Vagina (tissue), 2 donors: ENCODE measurements at regions not wholly inside any gene's neighbourhood (a gene's known extent, or its start where the extent isn't known, plus 50 kb on each side); places are given as distances from the start of the nearest gene placed in this dataset.

ENCODE experiments used
- POLR2A ChIP-seq, 2 donors: fragments of 450-650 bp; IDR thresholded peaks; one replicate each; pipeline ENCODE4 v1.6.1; 2017; ENCODE audit warnings: antibody characterized with exemption in 2 of 2, mild to moderate bottlenecking in 2 of 2, moderate library complexity in 2 of 2
- POLR2AphosphoS5 ChIP-seq, 2 donors: sonication (generic); formaldehyde crosslinking; IDR thresholded peaks; one replicate each; pipeline ENCODE4 v1.9.0; 2017; ENCODE audit warnings: antibody characterized with exemption in 2 of 2, mild to moderate bottlenecking in 2 of 2, low read depth in 1 of 2; ENCODE audit not compliant: insufficient read depth in 1 of 2
- TF ChIP-seq, protein P1 (sequence below), 3 experiments: fragments of 450-650 bp in 2 of 3; fragments of 200-600 bp in 1 of 3; sonication (generic) in 1 of 3; IDR thresholded peaks; one replicate each; pipeline ENCODE4 v1.5.1; 2017 to 2019; ENCODE audit warnings: antibody characterized with exemption in 3 of 3, mild to moderate bottlenecking in 2 of 3, moderate library complexity in 2 of 3

DNA sequence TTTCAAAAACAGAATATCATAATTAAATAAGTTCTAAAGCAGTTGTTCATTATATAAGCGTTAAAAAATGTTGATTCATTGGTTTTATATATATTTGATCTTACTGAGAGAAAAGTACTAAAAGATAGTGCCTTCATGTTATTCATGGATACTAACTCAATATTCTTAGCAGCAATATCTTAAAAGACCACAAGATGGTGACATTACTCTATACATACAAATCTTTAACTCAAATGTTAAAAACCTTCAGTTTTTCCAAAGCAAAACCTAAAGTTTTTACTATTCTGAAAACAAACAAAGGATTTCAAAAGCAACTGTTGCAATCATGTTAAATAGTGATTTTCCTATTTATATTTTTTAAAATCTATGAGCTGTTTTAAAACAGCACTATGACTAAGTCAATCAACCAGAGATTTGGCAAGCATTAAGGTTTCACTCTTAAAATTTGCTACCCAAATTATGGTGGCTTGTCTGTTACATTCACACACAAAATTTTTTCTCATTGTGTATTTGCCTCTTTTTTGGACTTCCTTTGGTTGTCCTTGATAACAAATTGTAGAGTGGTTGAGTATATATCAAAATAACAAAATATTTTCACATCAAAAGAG lies 50.1 kb upstream of the RERGL start:
- no peak for TF ChIP-seq POLR2AphosphoS5 (IDR thresholded peaks at IDR 0.05; ENCODE audit: insufficient read depth in 1 of 2, low read depth in 1 of 2)
- TF ChIP-seq, protein P1, sequence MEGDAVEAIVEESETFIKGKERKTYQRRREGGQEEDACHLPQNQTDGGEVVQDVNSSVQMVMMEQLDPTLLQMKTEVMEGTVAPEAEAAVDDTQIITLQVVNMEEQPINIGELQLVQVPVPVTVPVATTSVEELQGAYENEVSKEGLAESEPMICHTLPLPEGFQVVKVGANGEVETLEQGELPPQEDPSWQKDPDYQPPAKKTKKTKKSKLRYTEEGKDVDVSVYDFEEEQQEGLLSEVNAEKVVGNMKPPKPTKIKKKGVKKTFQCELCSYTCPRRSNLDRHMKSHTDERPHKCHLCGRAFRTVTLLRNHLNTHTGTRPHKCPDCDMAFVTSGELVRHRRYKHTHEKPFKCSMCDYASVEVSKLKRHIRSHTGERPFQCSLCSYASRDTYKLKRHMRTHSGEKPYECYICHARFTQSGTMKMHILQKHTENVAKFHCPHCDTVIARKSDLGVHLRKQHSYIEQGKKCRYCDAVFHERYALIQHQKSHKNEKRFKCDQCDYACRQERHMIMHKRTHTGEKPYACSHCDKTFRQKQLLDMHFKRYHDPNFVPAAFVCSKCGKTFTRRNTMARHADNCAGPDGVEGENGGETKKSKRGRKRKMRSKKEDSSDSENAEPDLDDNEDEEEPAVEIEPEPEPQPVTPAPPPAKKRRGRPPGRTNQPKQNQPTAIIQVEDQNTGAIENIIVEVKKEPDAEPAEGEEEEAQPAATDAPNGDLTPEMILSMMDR (IDR thresholded peaks at IDR 0.05), result peak; percentile 34 to 82 (median 57)
- TF ChIP-seq POLR2A (IDR thresholded peaks at IDR 0.05), result no peak
